Adrenal gland (tissue), 9 donors: ENCODE measurements at regions not wholly inside any gene's neighbourhood (a gene's known extent, or its start where the extent isn't known, plus 50 kb on each side); places are given as distances from the start of the nearest gene placed in this dataset.

Source experiments
- DNase-seq, 7 donors: peaks; one replicate each; pipeline ENCODE4 v3.0.0-alpha.2; 2019 to 2020
- H3K27ac ChIP-seq, 5 donors: fragments of 200-600 bp; sonication (generic) in 4 of 5; 1 replicate in 3 of 5; 2 replicates in 2 of 5; pipeline versions ENCODE4 v1.5.1 to v1.8.0; 2016 to 2020; ENCODE audit warnings: mild to moderate bottlenecking in 1 of 5
- H3K27me3 ChIP-seq: fragments of 200-600 bp; 2 replicates; pipeline ENCODE4 v1.8.0; 2021
- H3K36me3 ChIP-seq, 2 donors: fragments of 200-600 bp; replicated peaks in 1 of 2; 1 replicate in 1 of 2; 2 replicates in 1 of 2; pipeline versions ENCODE4 v1.5.1 to v1.8.0; 2018 to 2022
- H3K4me1 ChIP-seq, 2 donors: fragments of 200-600 bp; replicated peaks in 1 of 2; 1 replicate in 1 of 2; 2 replicates in 1 of 2; pipeline versions ENCODE4 v1.5.1 to v1.8.0; 2018 to 2021
- H3K4me3 ChIP-seq, 4 donors: fragments of 200-600 bp; sonication (generic) in 3 of 4; one replicate each; pipeline ENCODE4 v1.5.1; 2016 to 2018
- H3K9me3 ChIP-seq, 3 donors: fragments of 200-600 bp; sonication (generic) in 1 of 3; replicated peaks in 1 of 3; 1 replicate in 2 of 3; 2 replicates in 1 of 3; pipeline versions ENCODE4 v1.5.1 to v1.8.0; 2016 to 2021
- POLR2A ChIP-seq, 2 donors: fragments of 450-650 bp; IDR thresholded peaks; one replicate each; pipeline ENCODE4 v1.6.1; 2017; ENCODE audit warnings: antibody characterized with exemption in 2 of 2, mild to moderate bottlenecking in 2 of 2, moderate library complexity in 1 of 2
- WGBS, 4 donors: extraction: QIAGEN DNeasy Blood & Tissue Kit in 2 of 4; methylation state at CpG; one replicate each; pipeline versions ENCODE4 v1.1.5 to v1.1.7; 2013 to 2017; 5-methylcytosine and 5-hydroxymethylcytosine counted together
- intact Hi-C, 2 donors: fragments of 100-400 bp; cut with DNase I; formaldehyde crosslinking; loops; one replicate each; pipeline versions ENCODE4 v1.14.1 to v1.15.0; 2022 to 2023
- TF ChIP-seq, protein P1 (sequence below), 6 experiments: fragments of 450-650 bp in 4 of 6; fragments of 200-600 bp in 2 of 6; sonication (generic) in 1 of 6; IDR thresholded peaks; 1 replicate in 5 of 6; 2 replicates in 1 of 6; pipeline versions ENCODE4 v1.5.1 to v1.8.0; 2016 to 2021; ENCODE audit warnings: antibody characterized with exemption in 6 of 6, mild to moderate bottlenecking in 2 of 6, moderate library complexity in 1 of 6
- donor health status: healthy with polysubstance abuse.
- donor health status: Bipolar disorder and iron deficiency.
- donor health status: DM: yes; HTN: yes; CAD: no.
- donor health status: DM: no; HTN: no; CAD: no.
- donor health status: DM: no; HTN: no; CAD: no.

DNA sequence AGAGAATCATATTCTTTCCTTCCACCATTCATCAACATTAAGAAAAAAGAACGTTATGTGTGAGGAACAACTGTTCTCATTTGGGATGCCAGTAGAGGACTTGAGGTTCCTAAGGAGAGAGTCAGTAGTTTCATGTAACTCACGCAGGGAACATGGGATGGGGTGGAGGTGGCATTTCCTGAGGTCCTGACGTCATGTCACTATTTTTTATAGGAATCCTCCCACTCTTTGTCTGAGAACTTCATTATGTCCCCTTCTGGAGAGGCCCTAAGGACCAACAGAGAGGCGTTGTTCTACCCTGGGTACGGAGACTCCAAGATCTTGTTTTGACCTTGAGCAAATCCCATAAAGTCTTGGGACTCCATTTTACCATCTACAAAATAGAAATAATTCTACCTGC is 211.7 kb upstream of the SOX9 start:
- intact Hi-C loops, result no loop called here
- no peak for DNase-seq
- 73 to 83% (median 78%) methylated on average over 5 of the region's 5 CpGs for WGBS, 4 donors

DNA sequence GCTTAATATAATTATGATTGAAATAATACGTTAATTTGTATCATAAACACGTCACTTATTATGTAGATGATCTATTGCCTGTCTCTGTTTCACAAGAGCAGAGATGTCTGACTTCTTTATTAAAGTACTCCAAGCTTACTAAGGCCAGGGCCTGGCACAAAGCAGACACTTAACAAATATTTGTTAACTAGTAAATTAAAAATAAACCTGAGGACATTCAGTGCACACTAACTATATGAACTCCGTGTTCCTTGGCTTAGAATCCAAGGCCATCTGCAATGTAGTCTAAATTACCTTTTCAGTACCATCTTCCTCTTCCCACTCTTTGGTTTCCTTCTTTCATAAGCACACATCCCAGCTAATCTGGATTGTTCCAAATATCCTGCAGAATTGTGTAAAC is 210.8 kb upstream of the SOX9 start:
- H3K27ac ChIP-seq, result no peak overlapping the region
- WGBS, 4 donors, result 62 to 74% (median 67%) methylated on average over 3 of the region's 3 CpGs
- no peak for TF ChIP-seq POLR2A (IDR thresholded peaks at IDR 0.05)
- TF ChIP-seq, protein P1, sequence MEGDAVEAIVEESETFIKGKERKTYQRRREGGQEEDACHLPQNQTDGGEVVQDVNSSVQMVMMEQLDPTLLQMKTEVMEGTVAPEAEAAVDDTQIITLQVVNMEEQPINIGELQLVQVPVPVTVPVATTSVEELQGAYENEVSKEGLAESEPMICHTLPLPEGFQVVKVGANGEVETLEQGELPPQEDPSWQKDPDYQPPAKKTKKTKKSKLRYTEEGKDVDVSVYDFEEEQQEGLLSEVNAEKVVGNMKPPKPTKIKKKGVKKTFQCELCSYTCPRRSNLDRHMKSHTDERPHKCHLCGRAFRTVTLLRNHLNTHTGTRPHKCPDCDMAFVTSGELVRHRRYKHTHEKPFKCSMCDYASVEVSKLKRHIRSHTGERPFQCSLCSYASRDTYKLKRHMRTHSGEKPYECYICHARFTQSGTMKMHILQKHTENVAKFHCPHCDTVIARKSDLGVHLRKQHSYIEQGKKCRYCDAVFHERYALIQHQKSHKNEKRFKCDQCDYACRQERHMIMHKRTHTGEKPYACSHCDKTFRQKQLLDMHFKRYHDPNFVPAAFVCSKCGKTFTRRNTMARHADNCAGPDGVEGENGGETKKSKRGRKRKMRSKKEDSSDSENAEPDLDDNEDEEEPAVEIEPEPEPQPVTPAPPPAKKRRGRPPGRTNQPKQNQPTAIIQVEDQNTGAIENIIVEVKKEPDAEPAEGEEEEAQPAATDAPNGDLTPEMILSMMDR (IDR thresholded peaks at IDR 0.05), result no peak
- no peaks in the 10 kb centered on the region for H3K36me3 ChIP-seq
- no peak for DNase-seq
- intact Hi-C loops, result no loop called here
- H3K9me3 ChIP-seq, result no peaks in the 10 kb centered on the region
- H3K4me3 ChIP-seq, result no peak overlapping the region
- H3K27me3 ChIP-seq, result no peaks in the 10 kb centered on the region
- H3K4me1 ChIP-seq, result no peaks in the 10 kb centered on the region

More for the DNA sequence above, 211.7 kb upstream of the SOX9 start:
- no peak overlapping the region for H3K27ac ChIP-seq
- H3K36me3 ChIP-seq, result no peaks in the 10 kb centered on the region
- TF ChIP-seq, protein P1 (IDR thresholded peaks at IDR 0.05), result no peak
- no peak for TF ChIP-seq POLR2A (IDR thresholded peaks at IDR 0.05)
- H3K4me3 ChIP-seq, result no peak overlapping the region
- no peaks in the 10 kb centered on the region for H3K9me3 ChIP-seq
- H3K4me1 ChIP-seq, result no peaks in the 10 kb centered on the region
- H3K27me3 ChIP-seq, result no peaks in the 10 kb centered on the region

DNA sequence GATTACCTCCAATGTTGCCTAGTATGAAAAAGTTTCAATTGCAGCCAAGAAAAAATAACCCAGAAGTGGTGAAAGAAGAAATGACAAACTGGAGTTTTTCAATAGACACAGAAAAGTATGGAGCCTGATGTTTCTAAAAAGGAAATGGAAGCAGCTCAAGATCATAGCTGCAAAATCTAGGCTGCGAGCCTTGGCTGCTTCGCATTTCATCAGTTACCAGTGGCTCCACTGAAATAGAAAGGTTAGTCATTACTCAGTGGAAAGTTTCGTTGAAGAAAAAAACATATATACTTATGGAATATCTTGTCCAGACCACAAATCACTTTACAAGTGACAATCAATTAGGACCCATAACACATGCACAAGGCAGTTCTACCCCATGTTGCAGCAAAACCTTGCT is 206.8 kb upstream of the SOX9 start:
- intact Hi-C loops, result no loop called here
- no peaks in the 10 kb centered on the region for H3K4me1 ChIP-seq
- no peaks in the 10 kb centered on the region for H3K9me3 ChIP-seq
- DNase-seq, result no peak
- no peaks in the 10 kb centered on the region for H3K27me3 ChIP-seq
- H3K27ac ChIP-seq, result no peak overlapping the region
- TF ChIP-seq, protein P1 (IDR thresholded peaks at IDR 0.05), result no peak
- no peak for TF ChIP-seq POLR2A (IDR thresholded peaks at IDR 0.05)
- WGBS, 4 donors, result 73 to 83% (median 77%) methylated on average over 3 of the region's 3 CpGs
- H3K36me3 ChIP-seq, result no peaks in the 10 kb centered on the region
- no peak overlapping the region for H3K4me3 ChIP-seq

DNA sequence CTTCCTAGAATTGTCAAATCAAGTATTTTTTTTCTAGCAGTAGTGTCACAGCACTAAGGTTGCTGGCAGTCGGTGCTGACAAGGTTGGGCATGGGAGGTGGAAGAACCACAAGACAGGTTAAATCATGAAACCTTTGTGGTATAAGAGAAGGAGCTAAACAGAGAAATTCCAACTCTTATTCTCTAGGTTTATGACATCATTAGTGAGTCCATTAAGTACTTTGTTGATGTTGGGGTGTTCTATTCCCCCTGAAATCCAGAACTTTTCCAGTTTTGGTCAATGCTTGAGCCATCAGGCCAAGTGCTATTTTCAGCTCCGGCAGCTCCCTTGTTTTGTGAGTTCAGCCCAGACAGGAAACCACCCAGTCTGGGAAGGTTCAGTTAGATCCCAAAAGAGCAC is 206.0 kb upstream of the SOX9 start:
- 60 to 89% (median 68%) methylated on average over 2 of the region's 2 CpGs for WGBS, 4 donors
- no peaks in the 10 kb centered on the region for H3K36me3 ChIP-seq
- H3K4me1 ChIP-seq, result no peaks in the 10 kb centered on the region
- H3K27ac ChIP-seq, result no peak overlapping the region
- intact Hi-C loops, result no loop called here
- no peak overlapping the region for H3K4me3 ChIP-seq
- no peak for DNase-seq
- TF ChIP-seq, protein P1 (IDR thresholded peaks at IDR 0.05), result no peak
- no peak for TF ChIP-seq POLR2A (IDR thresholded peaks at IDR 0.05)
- H3K27me3 ChIP-seq, result no peaks in the 10 kb centered on the region
- no peaks in the 10 kb centered on the region for H3K9me3 ChIP-seq
